ENCODE measurements at regions not wholly inside any gene's neighbourhood (a gene's known extent, or its start where the extent isn't known, plus 50 kb on each side); places are given as distances from the start of the nearest gene placed in this dataset.
"Not testable (repeated sequence)": the region's sequence is repeated elsewhere in the genome, so short reads cannot be mapped to it uniquely, and the experiment has no call there.

DNA sequence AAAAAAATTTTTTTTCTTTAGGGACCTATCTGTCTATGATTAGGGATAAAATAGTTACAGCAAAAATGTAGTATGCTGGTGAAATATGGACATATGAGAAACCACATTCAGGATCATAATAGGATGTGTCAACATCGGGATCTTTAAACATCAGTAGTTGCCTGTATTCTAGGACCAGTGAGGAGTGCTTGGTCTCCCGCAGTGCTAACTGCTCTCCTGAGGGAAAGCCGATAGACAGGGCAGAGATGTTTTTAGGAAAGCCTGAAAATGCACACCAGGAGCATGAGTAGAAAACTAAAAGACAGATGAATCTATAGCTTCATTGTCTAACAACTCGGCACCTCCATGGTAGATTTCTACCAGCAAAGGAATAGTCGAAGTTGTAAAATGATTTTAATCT is 178.1 kb upstream of the SMIM31 start:
- H3K4me3 ChIP-seq = no peak overlapping the region
- H3K9ac ChIP-seq = no peak overlapping the region
- H3K4me1 ChIP-seq = no peaks in the 10 kb centered on the region
- H3K4me2 ChIP-seq = no peak overlapping the region
- no peaks in the 10 kb centered on the region for H3K36me3 ChIP-seq
- H3K27ac ChIP-seq = no peak overlapping the region
- no peaks in the 10 kb centered on the region for H4K20me1 ChIP-seq
- H3K27me3 ChIP-seq = no peaks in the 10 kb centered on the region
- peaks cover 11% of the 10 kb centered on the region for H3K9me3 ChIP-seq
- TF ChIP-seq Cebpa-rat (IDR thresholded peaks at IDR 0.05) = no peak

DNA sequence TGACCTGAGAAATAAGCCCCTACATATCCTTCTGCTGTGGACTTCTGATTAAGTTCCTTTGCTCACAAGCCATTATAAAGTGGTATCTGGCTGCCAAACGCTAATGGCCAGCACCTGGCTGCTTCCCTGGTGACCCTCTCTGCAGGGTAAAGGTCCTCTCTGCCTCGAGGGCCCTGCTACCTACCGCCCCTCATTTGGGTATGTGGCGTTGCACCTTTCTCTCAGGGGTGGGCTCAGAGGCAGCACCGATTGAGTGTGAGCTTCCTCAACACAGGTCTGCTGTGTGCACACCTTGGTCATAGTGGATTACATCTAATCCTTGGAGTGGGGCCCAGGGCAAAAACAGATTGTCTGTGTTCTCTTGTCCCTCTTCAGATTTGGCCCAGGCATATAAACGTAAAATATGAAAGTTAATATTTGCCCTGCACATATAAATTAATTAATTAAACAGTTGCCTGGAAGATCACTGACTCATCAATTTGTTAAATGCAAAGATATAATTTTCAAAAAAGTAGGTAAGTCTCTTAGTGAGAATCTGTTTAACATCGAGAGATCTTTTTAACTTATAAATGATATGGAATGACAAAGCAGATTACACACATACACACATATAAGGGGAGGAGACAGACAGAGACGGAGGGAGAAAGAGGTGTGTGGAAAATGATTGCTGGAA is 174.5 kb upstream of the SMIM31 start:
- no peak for TF ChIP-seq Cebpa-rat (IDR thresholded peaks at IDR 0.05)
- no peak overlapping the region for H3K4me2 ChIP-seq

DNA sequence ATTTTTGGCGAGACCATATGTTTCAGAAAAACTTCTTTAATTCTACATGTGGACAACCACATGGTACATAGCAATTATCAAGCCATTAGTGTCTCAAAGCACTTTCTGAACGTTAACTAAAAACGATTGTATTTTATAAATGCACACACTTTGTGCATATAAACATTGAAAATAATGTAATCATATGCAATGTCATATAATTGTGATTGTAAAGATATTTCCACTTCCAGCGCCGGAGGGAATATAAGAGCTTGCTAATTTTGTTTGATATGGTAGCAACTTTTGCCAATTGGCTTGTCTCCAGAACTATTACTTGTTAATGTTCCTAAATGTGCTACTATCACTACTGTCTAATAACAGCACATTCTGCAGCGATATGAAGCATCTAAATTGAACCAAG is 162.3 kb upstream of the SMIM31 start:
- Histone ChIP-seq H3K4me3 (no peak overlapping the region), H3K27ac (no peak overlapping the region), H3K9me3 (no peaks in the 10 kb centered on the region), H3K36me3 (no peaks in the 10 kb centered on the region), H3K27me3 (no peaks in the 10 kb centered on the region), H4K20me1 (no peaks in the 10 kb centered on the region), H3K4me2 (no peak overlapping the region), H3K9ac (no peak overlapping the region), H3K4me1 (no peaks in the 10 kb centered on the region)
- no peak for TF ChIP-seq Cebpa-rat (IDR thresholded peaks at IDR 0.05)

More for the DNA sequence above, 174.5 kb upstream of the SMIM31 start:
- Histone ChIP-seq H4K20me1 (no peaks in the 10 kb centered on the region), H3K4me3 (no peak overlapping the region), H3K27me3 (no peaks in the 10 kb centered on the region), H3K36me3 (no peaks in the 10 kb centered on the region), H3K4me1 (no peaks in the 10 kb centered on the region), H3K27ac (no peak overlapping the region), H3K9me3 (peaks cover 8% of the 10 kb centered on the region), H3K9ac (no peak overlapping the region)

DNA sequence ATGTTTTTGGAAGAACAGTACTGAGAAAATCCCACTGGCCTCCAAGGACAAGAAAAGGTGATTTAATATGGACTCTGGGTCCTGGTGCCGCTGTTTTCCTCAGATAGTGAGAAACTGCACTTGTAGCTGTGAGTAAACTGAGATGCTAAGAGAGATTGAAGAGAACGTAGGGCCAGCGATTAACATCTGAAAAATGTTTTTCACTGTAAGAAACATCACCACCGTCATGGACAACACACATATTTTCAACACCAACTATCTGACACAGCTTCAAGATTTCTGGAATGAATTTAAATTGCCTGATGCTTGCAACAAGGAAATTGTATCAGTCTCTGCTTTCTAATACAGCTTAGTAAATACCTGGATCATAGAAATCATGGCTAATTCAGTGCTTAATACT is 158.2 kb upstream of the SMIM31 start:
- Histone ChIP-seq H3K36me3 (no peaks in the 10 kb centered on the region), H3K27me3 (no peaks in the 10 kb centered on the region), H3K9me3 (peaks cover under 1% of the 10 kb centered on the region; the same call in 1 of the 2 replicates), H3K27ac (no peak overlapping the region), H4K20me1 (no peaks in the 10 kb centered on the region), H3K4me3 (no peak overlapping the region), H3K4me2 (no peak overlapping the region), H3K4me1 (no peaks in the 10 kb centered on the region), H3K9ac (no peak overlapping the region)
- no peak for TF ChIP-seq Cebpa-rat (IDR thresholded peaks at IDR 0.05)

DNA sequence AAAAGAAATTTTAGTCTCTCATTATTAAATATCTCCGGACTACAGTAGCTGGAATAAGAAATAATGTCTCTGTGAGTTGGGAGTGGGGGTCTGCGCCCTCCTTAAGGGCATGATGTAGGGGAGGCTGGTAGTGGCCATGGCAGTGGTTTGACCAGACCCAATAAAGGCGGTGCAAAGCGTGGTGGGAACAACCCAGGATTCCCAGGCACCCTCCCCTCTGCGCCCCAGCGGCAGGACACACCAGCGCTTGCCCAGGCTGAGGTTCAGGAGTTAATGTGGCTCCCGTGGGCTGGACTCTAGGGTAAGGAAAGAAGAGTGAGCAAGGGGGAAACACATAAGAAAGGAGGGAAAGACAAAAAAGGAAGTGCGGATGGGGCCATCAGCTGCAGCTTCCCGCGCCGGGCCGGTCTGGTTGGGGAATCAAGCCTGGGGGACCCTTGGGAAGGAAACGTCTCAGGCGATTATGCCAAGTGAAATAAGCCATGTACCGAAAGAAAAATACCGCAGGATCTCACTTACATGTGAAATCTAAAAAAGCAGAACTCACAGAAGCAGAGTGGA is 157.5 kb upstream of the SMIM31 start:
- Histone ChIP-seq H3K4me1 (no peaks in the 10 kb centered on the region), H3K27me3 (no peaks in the 10 kb centered on the region), H3K36me3 (no peaks in the 10 kb centered on the region), H3K9me3 (peaks cover 7% of the 10 kb centered on the region; the same call in 1 of the 2 replicates), H3K27ac (no peak overlapping the region), H3K4me3 (no peak overlapping the region), H4K20me1 (no peaks in the 10 kb centered on the region), H3K9ac (no peak overlapping the region), H3K4me2 (no peak overlapping the region)
- TF ChIP-seq Cebpa-rat (IDR thresholded peaks at IDR 0.05) = no peak

DNA sequence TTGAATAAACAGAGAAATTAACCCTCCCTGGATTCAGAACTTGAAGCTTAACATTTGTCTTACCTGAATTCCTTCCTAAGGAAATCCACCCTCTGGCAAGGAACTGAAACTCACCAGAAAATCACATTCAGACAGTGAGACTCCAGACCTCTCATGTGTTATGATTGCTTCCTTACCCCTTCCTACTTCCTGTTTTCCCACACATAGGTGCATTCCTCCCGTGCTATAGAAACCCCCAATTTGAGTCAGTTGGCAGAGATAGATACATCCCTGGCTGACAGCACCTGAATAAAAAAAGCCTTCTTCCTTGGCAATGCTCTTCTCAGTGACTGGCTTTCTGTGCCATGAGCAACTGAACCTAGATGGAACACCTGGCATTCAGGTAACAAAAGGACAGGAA is 157.0 kb upstream of the SMIM31 start:
- H3K4me1 ChIP-seq = no peaks in the 10 kb centered on the region
- no peaks in the 10 kb centered on the region for H4K20me1 ChIP-seq
- H3K9me3 ChIP-seq = peaks cover 12% of the 10 kb centered on the region
- no peaks in the 10 kb centered on the region for H3K27me3 ChIP-seq
- no peak overlapping the region for H3K9ac ChIP-seq
- H3K36me3 ChIP-seq = no peaks in the 10 kb centered on the region
- no peak overlapping the region for H3K4me2 ChIP-seq
- H3K4me3 ChIP-seq = no peak overlapping the region
- no peak for TF ChIP-seq Cebpa-rat (IDR thresholded peaks at IDR 0.05)
- H3K27ac ChIP-seq = no peak overlapping the region

DNA sequence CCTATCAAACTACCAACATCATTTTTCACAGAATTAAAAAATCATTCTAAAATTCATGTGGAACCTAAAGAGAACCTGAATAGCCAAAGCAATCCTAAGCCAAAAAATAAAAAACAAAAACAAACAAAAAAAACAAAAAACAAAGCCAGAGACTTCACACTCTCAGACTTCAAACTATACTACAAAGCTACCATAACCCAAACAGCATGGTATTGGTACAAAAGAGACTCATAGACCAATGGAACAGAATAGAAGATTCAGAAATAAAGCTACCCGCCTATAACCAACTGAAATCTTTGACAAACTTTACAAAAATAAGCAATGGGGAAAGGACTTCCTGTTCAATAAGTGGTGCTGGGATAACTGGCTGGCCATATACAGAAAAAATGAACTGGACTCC is 152.3 kb upstream of the SMIM31 start:
- Histone ChIP-seq H3K27me3 (no peaks in the 10 kb centered on the region), H3K36me3 (no peaks in the 10 kb centered on the region), H3K4me2 (no peak overlapping the region), H4K20me1 (no peaks in the 10 kb centered on the region), H3K27ac (no peak overlapping the region), H3K9ac (no peak overlapping the region), H3K4me3 (no peak overlapping the region), H3K9me3 (peaks cover 18% of the 10 kb centered on the region), H3K4me1 (no peaks in the 10 kb centered on the region)
- TF ChIP-seq Cebpa-rat (IDR thresholded peaks at IDR 0.05) = no peak

DNA sequence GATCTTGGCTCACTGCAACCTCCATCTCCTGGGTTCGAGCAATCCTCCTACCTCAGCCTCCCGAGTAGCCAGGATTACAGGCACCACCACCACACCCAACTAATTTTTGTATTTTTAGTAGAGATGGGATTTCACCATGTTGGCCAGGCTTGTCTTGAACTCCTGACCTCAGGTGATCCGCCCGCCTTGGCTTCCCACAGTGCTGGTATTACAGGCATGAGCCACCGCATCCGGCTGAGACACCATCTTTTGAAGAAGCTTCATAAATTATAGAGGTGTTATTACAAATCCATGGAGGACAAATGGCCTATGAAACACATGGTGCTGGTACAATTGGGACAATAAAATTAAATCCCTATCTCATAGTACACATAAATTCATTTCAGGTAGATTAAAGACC is 148.1 kb upstream of the SMIM31 start:
- not testable (repeated sequence) for H3K27me3 ChIP-seq, H4K20me1 ChIP-seq, H3K36me3 ChIP-seq, H3K27ac ChIP-seq, H3K4me3 ChIP-seq, H3K9ac ChIP-seq, H3K4me2 ChIP-seq, H3K4me1 ChIP-seq
- H3K9me3 ChIP-seq = peaks cover 17% of the 10 kb centered on the region

DNA sequence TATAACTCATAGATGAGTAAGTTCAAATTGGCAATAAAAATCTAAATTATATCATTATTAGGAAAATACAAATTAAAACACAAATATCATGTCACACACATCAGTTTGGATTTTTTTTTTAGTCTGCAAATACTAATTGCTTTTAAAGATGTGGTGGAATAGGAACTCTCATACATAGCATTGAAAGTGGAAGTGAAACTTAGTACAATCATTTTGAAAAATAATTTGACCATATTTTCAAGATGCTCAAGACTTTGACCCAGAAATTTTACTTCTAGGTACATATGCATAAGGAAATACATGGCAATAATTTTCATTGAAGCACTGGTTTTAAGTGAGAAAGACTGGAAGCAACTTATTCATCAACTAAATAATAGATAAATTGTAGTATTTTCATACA is 147.5 kb upstream of the SMIM31 start:
- no peaks in the 10 kb centered on the region for H3K27me3 ChIP-seq
- no peak overlapping the region for H3K4me2 ChIP-seq
- H3K4me1 ChIP-seq = no peaks in the 10 kb centered on the region
- H3K9ac ChIP-seq = no peak overlapping the region
- TF ChIP-seq Cebpa-rat (IDR thresholded peaks at IDR 0.05) = no peak
- H3K4me3 ChIP-seq = no peak overlapping the region
- no peak overlapping the region for H3K27ac ChIP-seq
- H4K20me1 ChIP-seq = no peaks in the 10 kb centered on the region
- no peaks in the 10 kb centered on the region for H3K36me3 ChIP-seq
- peaks cover 10% of the 10 kb centered on the region for H3K9me3 ChIP-seq

DNA sequence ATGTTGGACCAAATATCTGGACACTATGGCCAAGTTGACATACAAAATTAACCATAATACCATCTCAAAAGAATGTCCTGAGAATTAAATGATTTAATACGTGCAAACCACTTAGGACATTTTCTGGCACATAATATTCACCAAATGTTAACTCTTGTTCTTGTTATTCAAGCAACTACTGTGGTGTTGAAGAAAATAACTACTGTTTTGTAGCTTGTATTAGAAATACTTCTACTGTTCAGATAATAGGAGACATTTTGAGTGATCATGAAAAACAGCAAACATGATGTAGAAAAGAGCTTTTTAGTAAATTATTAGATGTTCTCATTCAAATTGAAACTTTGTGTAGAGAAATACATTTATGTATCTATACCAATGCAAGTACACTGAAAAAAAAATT is 140.7 kb upstream of the SMIM31 start:
- Histone ChIP-seq H3K4me1 (peaks cover 7% of the 10 kb centered on the region; the same call in 1 of the 2 replicates), H3K9ac (no peak overlapping the region), H3K4me2 (no peak overlapping the region), H3K36me3 (no peaks in the 10 kb centered on the region), H3K27ac (no peak overlapping the region), H3K9me3 (no peaks in the 10 kb centered on the region), H3K27me3 (no peaks in the 10 kb centered on the region), H3K4me3 (no peak overlapping the region), H4K20me1 (no peaks in the 10 kb centered on the region)
- TF ChIP-seq Cebpa-rat (IDR thresholded peaks at IDR 0.05) = no peak

Measured in BLaER1 (cell line).